ENCODE measurements at regions not wholly inside any gene's neighbourhood (a gene's known extent, or its start where the extent isn't known, plus 50 kb on each side); places are given as distances from the start of the nearest gene placed in this dataset.

DNA sequence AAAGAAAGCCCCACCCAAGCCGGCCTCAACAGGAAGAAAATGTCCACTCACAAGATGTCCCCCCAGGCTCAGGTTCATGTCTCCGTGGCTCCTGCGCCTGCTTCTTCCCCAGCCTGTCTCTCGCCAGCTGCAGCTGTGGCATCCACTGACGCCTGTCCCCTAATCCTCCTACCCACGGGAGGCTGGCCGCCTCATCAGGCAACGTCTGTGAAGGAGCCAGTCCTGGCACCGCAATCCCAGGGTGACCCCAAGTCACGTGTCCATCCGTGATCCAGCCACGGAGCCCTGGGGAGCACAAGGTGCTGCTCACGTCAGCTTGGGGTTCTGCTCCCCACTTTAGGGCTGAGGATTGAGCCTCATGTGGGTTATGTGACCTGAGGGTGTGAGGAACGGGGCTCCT lies 640.3 kb downstream of the CDH26 start:
- FAIRE-seq, result no peak

DNA sequence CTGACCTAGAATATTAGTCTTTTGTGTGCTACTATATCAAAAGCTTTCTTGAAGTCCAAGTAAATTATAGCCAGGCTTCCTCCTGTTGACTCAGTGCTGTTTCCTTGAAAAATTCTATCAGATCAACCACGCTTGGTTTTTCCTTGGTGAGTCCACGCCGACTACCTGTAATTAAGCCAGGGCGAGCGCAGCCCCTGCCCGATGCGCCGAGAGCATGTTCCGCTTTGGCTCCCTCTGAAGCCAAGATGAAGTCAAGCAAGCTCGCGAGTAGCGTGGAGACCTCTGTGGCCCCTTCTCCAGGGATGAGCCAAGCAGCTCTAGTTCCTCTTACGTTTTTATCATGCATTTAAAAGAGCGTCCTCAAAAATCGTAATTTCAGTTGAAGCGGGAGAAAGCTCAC lies 641.2 kb downstream of the CDH26 start:
- FAIRE-seq, result no peak

DNA sequence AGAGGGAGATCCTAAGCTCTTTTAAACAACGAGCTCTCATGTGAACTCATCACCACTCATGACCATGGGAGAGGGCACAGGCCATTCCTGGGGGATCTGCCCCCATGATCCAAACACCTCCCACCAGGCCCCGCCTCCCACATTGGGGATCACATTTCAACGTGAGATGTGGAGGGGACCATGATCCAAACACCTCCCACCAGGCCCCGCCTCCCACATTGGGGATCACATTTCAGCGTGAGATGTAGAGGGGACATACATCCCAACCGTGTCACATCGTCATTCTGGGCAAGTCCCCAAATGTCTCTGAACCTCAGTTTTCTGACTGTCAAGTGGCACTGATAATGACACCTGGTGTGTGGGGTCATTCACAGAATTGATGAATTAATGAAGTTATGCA lies 641.8 kb downstream of the CDH26 start:
- FAIRE-seq, result no peak

DNA sequence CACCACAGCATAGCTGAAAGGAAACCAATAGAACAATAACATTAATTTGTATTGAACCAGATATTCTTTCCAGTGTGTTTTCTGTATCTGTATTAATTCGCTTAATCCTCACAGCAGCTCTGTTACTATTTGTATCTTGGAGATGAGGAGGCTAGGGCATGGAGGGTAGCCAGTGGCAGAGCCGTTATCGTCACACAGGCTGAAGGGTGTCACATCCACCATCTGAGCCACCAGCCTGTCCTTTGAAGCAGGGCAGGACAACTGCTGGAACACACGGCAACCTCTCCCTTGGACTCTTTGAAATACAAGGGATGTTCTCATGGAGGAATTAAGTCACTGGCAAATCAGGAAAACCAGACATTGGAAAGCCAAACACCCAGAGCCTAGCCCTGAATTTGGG lies 628.0 kb upstream of the CDH4 start:
- no peak for FAIRE-seq

DNA sequence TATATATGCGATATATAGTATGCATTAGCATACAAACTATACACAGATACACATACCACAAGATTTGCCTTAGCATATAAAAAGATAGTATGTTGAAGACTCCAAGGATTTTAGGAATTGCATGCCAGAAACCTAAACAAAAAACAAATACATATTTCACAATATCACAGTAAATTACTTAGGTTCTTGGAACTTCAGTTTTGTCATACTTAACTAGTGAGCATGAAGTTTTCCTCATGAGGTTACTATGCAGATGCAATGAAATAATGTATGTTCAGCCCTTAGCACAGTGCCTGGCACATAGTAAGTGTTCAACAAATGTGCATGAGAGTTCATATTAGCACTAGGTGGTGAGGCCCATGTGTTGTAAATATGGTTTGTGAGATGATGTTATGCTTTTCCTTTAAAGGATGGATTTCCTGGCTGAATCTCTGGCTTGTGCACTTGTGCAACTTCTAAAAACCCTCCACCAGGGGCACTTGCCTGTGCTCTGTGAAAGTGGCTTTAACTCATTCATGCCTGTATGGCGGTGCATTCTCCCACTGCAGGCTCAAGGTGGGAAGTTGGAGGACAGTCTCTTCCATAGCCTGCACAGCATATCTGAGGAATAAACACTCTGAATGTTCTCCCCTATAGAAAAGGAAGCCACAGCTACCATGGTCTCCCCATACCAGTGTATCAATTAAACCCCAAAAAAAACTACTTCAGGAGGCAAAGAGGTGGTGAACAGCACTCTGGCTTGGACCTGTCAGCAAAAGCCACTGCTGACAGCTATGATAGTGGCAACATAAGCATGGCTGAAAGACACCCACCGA lies 624.1 kb upstream of the CDH4 start:
- FAIRE-seq, result no peak

DNA sequence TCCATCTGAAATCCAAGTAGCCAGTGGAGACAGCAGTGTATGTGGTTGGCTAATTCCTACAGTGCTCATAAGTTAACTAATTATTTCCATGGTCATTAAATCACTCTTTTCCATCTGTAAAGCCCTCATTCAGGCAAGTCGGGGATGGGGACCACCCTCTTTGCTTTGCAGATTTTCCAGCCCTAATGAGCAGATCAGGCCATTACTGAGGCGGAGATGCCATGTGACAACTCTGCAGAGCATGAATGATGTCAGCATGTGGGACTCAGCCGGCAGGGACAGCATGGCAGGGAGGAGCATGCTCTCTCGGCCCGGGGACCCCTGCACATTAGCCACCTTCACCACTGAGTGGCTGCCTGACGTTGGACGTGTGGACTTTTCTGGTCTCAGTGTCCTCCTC lies 623.3 kb upstream of the CDH4 start:
- FAIRE-seq, result no peak

DNA sequence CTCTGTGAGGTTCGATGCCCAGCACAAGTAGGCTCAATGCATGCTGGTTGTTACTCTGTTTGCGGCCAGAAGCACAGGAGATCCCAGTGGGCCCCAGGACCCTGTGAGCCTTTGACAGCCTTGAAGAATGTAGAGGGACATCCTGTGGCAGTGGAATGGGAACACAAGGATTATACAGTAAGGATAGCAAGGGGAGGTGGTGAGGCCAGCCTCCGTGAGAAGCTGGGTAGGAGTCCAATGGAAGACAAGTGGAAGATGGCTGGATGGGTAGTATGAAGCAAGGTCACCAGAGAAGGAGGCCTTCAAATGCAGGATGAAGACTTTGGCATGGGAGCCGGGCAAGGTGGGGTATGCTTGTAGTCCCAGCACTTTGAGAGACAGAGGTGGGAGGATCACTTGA lies 622.9 kb upstream of the CDH4 start:
- FAIRE-seq, result no peak

DNA sequence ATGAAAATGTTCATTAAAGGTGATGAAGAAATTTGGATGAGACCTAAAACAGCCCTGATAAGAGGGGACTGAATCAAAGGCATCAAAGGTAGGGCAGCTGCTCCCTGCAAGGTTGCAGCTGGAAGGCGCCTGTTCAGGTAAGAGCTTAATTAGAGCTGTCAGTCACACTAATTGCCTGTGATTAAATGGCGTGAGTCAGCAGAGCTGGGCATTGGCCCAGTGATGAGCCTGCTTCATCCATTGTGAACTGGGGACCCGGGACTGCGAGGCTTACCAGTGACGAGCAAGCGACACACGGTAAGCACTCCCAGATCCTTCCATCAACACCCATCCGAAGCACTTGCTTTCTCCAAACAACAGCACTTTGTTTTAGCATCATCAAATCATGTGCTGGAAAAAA lies 621.5 kb upstream of the CDH4 start:
- no peak for FAIRE-seq

DNA sequence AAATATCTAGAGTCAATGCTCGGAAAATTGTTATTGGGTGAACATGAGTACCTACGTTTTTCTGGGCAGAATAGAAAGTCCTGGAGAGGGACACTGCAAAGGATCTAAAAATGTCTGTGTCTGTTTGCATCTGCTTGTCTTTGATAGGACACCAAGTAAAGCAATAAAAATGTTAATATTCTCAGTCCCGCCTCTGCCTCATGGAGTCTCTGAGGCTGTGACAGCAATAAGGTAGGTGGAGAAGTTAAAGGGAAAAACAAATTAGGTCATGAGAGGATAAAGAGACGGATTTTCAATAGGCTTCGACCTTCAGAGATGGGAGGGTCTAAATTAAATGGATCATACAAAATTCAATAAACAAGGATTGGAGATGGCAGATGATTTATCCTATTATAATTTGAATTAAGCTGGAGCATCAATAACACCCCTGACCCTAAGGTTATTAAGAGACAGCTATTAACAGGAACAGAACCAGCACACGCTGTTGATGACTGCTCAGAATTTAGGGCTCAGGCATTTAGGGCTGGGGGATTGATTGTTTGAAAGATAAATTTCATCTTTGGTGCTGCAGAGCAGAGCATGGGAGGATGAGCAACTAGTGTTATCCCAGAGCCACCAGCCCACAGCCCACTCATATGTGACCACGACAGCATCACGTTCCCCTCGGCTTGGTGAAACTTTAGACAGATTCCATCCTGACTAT lies 620.3 kb upstream of the CDH4 start:
- no peak for FAIRE-seq

DNA sequence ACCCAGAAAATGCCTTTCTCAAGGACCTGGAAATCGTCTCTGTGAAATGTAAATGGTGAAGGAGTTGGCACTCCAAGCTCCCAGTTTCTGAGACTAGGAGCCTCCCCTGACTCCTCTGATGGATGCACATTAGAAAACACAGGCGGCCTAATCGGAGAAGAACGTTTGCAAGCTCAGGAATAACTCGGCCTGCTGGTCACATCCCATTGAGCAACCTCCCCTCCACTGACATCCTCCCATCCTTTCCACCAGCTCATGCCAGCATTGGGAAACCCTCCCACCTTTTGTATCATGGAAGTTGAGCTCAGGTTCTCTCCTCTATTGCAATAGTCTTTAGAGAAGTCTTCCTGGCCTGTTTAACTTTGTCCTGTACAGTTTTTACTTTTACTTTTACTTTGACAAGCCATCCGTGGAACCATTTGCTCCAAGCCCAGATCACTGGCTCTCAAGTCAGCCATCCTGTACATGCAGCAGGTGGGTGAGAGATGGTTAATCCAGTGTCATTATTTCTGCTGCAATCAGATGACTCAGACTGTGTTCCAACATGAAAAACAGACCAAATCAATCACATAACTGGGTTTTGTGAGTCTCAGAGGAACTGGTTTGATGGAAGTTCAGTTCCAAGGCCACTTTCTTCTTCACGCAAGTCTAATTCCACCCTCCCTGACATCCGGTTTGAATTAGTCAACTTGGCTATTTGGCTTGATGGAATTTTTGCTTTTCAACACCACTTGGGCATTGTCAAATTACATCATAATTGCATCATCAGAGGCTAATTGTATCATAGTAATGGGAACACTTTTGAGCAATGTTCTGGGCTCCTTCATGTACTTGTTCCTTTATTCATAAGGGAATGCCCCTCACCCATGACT lies 619.4 kb upstream of the CDH4 start:
- FAIRE-seq, result no peak

DNA sequence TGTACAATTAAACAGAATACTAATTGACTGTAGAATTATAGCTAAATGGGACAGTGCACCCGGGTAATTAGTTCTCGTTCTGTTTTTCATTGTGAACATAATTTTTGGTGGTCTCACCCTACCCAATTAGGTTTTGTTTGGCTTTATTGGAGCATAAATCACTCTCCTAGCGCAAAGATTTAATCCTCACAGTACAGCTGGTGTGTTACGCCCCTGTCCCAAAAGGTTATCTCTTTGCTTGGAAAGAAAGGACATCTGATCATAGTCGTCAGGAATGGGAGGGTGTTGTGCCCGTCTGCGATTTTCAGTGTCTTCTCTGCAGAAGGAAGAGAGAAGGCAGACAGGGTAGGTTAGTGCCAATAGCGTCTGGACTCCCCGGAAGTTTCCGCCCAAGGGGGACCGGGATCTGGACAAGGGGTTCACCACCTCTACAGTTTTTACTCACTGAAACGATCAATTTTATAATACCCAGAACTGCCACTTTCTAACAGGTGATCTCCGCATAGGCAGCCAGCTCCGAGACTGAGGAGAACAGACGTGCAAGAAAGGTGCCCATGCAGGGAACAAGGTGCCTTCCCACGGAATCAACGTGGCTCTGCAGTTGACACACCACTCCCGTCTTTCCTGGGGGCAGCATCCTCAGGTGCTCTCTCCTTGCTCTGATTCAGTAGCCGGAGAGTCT lies 617.4 kb upstream of the CDH4 start:
- no peak for FAIRE-seq

DNA sequence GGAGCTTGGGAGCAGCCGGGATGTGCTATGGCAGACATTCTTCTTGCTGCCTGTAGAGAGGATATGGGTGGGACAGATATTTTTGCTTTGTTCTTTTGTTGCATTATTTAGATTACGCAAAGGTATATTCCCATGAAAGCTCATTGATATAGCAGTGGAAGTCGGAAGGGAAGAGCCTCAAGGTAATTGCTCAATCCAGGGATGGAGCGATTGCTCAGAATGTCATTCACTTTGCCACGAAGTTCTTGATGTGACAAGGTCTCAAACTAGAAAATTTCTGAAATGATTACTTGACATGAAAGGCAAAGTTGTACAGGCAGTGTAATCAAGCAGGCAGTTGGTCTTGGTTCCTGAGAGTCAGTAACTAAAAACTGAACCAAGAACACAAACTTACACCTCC lies 615.6 kb upstream of the CDH4 start:
- FAIRE-seq, result no peak

DNA sequence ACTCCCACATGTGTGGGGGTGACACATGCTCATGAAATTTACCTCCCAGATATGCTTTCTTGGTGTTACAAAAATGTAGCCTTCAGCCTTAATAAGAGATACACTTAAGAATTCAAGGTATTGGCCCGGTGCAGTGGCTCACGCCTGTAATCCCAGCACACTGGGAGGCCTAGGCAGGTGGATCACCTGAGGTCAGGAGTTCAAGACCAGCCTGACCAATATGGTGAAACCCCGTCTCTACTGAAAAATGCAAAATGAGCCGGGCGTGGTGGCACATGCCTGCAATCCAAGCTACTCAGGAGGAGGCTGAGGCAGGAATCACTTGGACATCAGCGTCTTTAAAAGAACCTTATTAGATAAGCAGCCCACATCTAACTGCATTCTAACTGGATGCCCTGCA lies 614.3 kb upstream of the CDH4 start:
- FAIRE-seq, result no peak

DNA sequence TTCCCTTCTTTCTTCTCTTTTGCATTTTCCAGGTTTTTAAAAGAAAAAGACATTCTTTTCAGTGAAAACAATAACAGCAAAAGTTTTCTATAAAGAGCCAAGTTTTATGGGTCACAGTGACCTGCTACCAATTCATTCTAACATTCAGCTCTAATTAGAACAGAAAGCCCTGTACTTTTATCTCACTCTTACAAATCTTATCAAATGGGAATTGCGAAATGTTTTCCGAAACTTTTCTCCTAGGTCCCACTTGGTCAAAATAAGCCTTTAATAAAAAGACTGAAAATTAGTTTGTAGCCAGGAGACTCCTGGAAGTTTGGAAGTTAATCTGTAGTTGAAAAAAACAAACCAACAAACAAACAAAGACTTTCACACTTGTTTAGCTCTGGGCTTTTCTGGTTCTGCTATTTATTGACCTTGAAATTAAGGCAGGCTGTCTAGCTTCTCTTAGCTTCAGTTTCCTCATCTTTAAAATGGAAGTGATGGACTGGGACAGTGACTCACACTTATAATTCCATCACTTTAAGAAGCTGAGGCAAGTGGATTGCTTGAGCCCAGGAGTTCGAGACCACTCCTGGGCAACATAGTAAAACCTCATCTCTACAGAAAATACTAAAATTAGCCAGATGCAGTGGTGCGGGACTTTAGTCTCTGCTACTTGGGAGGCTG lies 613.5 kb upstream of the CDH4 start:
- FAIRE-seq, result no peak

DNA sequence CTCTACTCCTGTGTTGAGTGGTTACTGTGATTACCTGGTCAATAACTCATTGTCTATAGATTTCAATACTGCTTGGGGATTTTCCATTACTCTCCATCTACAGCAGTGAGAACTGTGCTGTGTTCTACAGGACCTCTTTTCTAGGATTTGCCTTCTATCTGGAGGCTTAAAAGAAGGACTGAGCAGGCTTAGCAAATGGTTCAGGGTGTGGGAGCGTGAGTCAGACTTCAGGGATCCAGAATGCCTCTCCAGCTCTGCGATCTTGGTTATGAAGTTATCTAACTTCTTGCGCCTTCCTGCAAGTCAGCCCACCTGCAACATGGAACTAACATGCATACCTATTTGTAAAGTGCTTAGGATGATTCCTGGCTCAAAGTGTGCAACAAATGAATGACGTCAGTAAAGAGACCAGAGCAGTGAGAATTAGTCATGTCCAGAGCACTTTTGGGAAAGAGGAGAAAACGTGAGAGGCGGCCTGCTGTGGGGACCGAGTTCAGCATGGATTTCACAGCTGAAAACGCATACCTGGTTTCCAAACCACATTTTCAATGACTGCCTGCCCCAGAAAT lies 610.1 kb upstream of the CDH4 start:
- FAIRE-seq, result no peak

DNA sequence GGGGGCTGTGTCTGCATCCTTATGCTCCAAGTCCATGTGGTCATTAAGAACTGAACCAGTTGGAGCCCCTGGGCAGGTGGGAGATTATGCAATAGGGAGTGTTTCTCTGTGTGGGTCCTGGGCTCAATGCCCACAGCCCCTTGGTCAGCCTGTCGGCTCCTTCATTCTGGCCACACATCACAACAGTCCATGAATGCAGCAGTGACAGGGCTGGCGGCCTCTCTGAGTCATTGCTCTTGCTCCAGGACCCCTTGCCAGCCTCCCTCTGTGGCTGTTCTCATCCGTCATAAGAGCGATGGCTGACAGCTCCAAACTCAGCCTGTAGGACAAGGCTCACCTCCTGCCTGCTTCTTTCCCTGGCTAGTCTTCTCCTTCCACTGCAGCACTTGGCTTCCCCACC lies 609.5 kb upstream of the CDH4 start:
- FAIRE-seq, result no peak

DNA sequence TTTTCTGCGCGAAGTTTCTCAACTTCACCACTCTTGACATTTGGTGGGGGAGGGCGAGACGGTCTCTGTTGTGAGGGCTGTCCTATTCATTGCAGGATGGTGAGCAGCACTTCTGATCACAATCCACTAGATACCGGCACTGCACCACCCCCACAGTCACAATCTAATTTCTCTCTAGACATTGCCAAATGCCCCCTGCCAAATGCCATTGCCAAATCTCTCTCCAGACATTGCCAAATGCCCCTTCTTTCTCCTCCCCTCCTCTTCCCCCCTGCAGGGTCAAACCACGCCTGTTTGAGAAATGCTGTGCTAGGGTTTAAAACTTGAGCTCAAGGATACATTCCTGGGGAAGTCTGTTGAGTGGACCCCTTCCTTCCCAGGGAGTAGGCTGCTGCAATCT lies 603.5 kb upstream of the CDH4 start:
- FAIRE-seq, result no peak

DNA sequence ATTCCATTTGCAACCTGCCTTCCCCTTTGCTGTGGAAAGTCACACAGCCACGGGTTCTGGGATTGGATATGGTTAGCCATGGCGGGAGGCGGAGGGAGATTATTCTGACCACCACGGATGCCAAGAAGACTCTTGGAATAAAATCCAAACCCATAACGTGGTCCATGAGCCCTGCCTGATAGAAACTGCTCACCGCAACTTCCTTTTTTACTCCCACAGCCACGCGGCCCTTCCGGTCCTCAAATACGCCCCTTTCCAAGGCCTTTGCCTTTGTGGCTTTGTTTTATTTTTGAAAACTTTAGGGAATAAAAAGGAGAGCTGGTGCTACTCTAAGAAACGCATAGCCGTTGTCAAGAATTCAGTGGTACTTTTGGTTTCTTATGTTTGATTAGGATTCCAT lies 602.5 kb upstream of the CDH4 start:
- no peak for FAIRE-seq

DNA sequence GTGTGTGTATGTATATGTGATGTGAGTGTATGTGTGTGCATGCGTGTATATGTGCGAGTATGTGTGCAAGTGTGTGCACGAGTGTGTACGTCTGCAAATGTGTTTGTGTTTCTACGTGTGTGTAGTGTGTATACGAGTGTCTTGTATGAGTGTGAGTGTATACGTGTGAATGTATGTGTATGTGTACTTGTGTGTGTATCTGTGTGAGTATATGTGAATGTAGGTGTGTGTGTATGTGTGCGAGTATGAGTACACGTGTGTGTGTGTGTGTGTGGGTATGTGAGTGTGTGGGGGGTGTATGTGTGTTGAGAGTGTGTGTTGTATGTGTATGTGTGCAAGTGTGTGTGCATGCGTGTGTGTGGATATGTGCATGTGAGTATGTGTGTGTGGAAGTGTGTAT lies 602.0 kb upstream of the CDH4 start:
- FAIRE-seq, result no peak

DNA sequence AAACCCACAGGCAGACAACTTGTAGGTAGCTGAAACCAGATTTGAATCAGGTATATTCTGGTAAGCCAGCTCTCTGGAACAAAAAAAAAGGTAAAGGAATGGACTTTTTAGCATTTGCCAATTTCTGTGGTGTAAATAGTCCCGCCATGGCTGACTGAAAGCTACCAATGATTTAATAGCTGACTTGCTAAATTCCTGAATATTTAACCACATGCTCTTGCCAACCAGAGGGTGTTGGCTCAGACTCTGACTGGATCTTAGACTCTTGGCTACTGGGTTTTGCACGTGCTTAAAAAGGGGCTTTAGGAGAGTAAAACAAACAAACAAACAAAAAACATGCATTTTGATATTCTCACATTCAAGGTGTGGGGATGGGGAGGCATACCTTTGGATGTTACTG lies 600.0 kb upstream of the CDH4 start:
- no peak for FAIRE-seq

DNA sequence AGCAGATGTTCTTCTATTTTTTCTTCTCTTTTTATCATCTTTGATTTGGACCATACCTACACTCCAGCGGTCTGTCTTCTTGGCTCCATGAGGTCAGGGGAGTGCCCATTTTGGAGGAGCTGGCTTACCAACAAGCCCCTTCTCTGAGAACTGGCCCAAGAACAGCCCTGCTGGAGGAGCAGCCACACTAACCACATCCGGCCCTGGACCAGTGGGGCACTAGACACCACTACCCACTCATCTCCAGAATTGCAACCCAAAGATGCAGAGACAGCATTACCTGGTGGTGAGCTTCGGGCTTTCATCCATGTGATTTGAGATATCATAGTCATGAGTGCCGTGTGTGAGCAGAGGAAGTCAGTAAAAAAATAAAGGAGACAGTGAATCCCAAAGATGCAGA lies 599.4 kb upstream of the CDH4 start:
- no peak for FAIRE-seq

All from G401.6 (cell line).